ENCODE measurements at regions not wholly inside any gene's neighbourhood (a gene's known extent, or its start where the extent isn't known, plus 50 kb on each side); places are given as distances from the start of the nearest gene placed in this dataset.

- H3K4me3 ChIP-seq (ENCODE audit: low read length), result no peak overlapping the region
- DNase-seq (ENCODE audit: low read depth), result no peak
- TF ChIP-seq, protein P1, sequence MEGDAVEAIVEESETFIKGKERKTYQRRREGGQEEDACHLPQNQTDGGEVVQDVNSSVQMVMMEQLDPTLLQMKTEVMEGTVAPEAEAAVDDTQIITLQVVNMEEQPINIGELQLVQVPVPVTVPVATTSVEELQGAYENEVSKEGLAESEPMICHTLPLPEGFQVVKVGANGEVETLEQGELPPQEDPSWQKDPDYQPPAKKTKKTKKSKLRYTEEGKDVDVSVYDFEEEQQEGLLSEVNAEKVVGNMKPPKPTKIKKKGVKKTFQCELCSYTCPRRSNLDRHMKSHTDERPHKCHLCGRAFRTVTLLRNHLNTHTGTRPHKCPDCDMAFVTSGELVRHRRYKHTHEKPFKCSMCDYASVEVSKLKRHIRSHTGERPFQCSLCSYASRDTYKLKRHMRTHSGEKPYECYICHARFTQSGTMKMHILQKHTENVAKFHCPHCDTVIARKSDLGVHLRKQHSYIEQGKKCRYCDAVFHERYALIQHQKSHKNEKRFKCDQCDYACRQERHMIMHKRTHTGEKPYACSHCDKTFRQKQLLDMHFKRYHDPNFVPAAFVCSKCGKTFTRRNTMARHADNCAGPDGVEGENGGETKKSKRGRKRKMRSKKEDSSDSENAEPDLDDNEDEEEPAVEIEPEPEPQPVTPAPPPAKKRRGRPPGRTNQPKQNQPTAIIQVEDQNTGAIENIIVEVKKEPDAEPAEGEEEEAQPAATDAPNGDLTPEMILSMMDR (conservative IDR thresholded peaks at IDR 0.05; ENCODE audit: low read length), result no peak
Measured at GRCh38 chr4:153075836-153076518, 128.3 kb upstream of the TRIM2 start.

GRCh38 chr4:153076861-153077260 lies 127.4 kb upstream of the TRIM2 start:
- DNase-seq (ENCODE audit: low read depth), result no peak
- TF ChIP-seq, protein P1 (conservative IDR thresholded peaks at IDR 0.05; ENCODE audit: low read length), result no peak
- H3K4me3 ChIP-seq (ENCODE audit: low read length), result no peak overlapping the region

DNA sequence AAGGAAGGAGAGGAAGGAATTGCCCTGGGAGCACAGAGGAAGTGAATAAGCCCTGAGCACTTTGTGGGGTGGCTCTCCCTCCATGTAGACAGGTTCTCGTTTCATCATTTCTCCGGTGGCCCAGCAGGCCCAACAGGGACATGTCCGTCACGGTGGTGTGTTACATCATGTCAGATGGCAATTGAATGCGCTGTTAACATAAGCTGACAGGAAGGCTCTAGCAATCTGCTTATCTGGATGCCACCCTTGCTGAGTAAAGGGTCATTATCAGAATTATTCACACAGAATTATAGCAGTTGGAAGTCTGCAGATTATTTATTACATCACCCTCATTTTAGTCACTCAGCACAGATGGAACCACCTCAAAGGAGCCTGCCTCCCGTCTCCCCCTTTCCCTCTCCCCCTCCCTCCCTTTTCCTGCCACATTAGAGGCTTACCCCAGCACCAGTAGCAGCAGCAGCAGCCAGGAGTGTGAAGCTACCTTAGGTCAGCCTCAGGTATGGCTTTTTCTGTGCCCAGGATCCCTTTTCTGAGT lies 124.3 kb upstream of the TRIM2 start:
- H3K4me3 ChIP-seq (ENCODE audit: low read length), result no peak overlapping the region
- TF ChIP-seq, protein P1 (conservative IDR thresholded peaks at IDR 0.05; ENCODE audit: low read length), result no peak
- no peak for DNase-seq (ENCODE audit: low read depth)

DNA sequence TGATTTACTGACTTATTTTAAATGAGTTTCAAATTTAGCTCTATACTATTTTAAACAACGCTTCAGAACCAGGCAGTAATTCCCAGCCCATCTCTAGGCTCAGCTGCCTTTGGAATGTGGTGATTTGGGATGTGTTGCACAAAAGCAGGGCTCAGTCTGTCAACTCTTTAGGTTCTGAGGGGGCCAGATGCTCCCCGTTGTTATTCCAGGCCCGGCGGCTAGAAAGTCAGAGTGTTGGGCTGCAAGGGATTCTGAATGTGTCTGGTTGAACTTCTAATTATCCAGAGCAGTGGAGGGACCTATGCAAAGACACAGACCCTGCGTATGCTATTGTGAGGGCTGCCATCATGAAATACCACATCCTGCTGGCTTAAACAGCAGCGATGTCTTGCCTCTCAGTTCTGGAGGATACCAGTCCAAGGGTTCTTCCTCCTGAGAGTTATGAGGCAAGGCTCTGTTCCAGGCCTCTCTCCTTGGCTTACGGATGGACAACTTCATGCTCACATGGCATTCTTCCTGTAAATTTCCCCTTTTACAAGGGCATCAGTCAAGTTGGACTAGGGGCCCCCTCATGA lies 123.2 kb upstream of the TRIM2 start:
- H3K4me3 ChIP-seq (ENCODE audit: low read length), result no peak overlapping the region
- TF ChIP-seq, protein P1 (conservative IDR thresholded peaks at IDR 0.05; ENCODE audit: low read length), result no peak
- no peak for DNase-seq (ENCODE audit: low read depth)

DNA sequence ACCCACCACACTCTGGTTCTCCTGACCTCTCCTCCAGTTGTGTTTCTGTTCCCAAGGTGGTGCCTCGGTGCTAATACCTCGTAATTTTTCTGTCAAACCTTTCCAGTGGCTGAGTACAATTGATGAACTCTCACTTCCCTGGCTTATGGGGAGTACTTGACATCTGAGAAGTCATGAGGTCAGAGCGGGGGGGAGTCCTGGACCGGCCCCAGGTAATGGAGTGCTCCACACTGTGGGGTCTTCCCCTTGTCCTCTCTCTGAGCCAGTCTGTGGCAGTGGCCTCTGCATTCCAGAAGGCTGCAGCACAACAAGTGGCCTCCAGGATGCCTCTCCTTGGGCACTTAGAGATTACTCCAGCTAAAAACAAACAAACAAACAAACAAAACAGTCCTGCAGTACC lies 122.5 kb upstream of the TRIM2 start:
- no peak for DNase-seq (ENCODE audit: low read depth)
- TF ChIP-seq, protein P1 (conservative IDR thresholded peaks at IDR 0.05; ENCODE audit: low read length), result no peak

DNA sequence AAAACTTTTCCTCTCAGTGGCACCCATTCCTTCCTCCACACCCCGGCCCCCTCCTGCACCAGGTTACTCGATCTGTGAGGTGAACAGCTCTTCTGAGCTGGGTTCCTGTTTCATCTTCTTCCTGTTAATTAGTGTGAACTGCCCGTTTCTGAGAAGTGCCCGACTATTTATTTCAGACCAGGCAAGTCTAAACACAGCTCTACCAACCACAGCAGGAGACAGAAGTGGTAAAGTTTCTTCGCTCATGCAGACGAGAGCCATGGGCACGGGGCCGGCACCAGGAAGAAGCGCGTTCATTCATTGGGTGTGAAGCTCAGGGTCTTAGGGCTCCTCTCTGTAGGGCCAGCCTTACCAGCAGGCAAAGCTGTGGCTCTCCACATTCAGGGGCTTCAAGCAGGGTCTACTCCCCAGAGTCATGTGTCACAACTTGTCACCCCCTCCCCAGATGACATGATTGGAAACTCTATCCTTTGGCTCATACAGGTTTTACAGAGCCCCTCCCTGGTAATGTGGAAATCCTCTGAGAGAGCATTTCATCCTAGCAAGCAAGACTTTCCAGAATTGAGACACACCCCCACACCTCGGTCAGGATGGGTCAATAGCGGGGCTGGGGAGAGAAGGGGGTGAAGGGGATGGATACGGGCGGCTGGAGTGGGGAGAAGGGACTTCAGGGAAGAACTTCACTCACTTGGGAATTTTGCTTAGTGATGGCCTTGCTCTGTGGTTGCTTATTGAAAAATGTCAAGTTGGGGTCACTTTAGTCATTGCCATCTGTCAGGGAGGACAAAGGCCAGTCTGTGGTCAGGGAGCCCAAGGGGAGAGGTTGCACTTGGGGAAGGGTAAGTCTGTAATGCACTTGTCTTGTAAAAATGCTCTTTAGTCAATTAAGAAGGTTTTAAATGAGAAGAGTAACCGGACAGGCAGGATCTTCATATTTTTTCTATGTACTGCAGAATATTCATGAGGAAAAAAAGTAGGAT lies 121.6 kb upstream of the TRIM2 start:
- no peak overlapping the region for H3K4me3 ChIP-seq (ENCODE audit: low read length)
- TF ChIP-seq, protein P1 (conservative IDR thresholded peaks at IDR 0.05; ENCODE audit: low read length), result no peak
- no peak for DNase-seq (ENCODE audit: low read depth)

More for the DNA sequence above, 122.5 kb upstream of the TRIM2 start:
- H3K4me3 ChIP-seq (ENCODE audit: low read length), result no peak overlapping the region

All from AG10803 (cell line).